ENCODE measurements at regions not wholly inside any gene's neighbourhood (a gene's known extent, or its start where the extent isn't known, plus 50 kb on each side); places are given as distances from the start of the nearest gene placed in this dataset.

DNA sequence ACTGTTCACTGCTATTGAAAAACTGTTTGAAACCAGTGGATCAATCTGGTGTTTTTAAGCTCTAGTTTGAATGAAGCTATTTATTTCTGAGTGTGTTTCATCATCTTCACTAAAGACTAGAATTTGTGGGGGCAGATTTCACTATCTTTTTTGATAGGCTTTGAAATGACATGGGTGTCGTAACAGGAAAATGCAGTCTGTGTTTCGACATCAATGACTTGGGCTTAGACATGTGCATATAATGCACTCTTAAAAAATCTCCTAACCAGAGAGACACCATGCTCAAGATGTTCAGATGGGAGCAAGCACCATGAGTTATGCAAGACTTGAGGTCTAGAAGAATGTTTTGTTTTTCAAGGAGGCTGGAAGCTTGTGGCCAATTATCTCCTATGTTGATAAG, 221.6 kb downstream of the GPD2 start:
- no peak for DNase-seq
- intact Hi-C loops (cut with DNase I) = no loop called here
- Histone ChIP-seq H3K4me3 (no peak overlapping the region), H3K27me3 (ENCODE audit: low read depth) (no peaks in the 10 kb centered on the region), H3K27ac (no peak overlapping the region), H3K9me3 (no peaks in the 10 kb centered on the region), H3K36me3 (no peaks in the 10 kb centered on the region), H3K4me1 (no peaks in the 10 kb centered on the region)
- ATAC-seq = no peak
- TF ChIP-seq, protein P1, sequence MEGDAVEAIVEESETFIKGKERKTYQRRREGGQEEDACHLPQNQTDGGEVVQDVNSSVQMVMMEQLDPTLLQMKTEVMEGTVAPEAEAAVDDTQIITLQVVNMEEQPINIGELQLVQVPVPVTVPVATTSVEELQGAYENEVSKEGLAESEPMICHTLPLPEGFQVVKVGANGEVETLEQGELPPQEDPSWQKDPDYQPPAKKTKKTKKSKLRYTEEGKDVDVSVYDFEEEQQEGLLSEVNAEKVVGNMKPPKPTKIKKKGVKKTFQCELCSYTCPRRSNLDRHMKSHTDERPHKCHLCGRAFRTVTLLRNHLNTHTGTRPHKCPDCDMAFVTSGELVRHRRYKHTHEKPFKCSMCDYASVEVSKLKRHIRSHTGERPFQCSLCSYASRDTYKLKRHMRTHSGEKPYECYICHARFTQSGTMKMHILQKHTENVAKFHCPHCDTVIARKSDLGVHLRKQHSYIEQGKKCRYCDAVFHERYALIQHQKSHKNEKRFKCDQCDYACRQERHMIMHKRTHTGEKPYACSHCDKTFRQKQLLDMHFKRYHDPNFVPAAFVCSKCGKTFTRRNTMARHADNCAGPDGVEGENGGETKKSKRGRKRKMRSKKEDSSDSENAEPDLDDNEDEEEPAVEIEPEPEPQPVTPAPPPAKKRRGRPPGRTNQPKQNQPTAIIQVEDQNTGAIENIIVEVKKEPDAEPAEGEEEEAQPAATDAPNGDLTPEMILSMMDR (IDR thresholded peaks at IDR 0.05) = no peak

DNA sequence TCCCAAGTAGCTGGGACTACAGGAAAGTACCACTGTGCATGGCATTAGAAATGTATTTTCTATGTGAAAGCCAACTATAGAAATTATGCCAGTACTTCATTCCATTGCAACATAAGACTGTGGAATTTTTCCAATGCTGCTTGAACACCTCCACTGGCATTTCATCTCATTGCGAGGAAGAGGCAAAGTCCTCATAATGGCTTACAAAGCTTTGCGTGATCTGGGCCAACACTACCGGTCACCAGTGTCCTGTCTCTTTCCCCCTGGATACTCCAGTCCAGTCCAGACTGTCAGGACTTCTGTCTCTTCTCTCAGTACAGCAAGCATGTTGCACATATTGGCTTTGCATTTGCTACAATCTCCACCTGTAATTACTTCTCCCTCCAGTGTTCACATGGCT, 223.5 kb downstream of the GPD2 start:
- Histone ChIP-seq H3K4me1 (no peaks in the 10 kb centered on the region), H3K9me3 (no peaks in the 10 kb centered on the region), H3K36me3 (no peaks in the 10 kb centered on the region), H3K27me3 (ENCODE audit: low read depth) (no peaks in the 10 kb centered on the region), H3K27ac (no peak overlapping the region), H3K4me3 (no peak overlapping the region)
- TF ChIP-seq, protein P1 (IDR thresholded peaks at IDR 0.05) = no peak
- ATAC-seq (no peak), DNase-seq (no peak)
- intact Hi-C loops (cut with DNase I) = no loop called here

DNA sequence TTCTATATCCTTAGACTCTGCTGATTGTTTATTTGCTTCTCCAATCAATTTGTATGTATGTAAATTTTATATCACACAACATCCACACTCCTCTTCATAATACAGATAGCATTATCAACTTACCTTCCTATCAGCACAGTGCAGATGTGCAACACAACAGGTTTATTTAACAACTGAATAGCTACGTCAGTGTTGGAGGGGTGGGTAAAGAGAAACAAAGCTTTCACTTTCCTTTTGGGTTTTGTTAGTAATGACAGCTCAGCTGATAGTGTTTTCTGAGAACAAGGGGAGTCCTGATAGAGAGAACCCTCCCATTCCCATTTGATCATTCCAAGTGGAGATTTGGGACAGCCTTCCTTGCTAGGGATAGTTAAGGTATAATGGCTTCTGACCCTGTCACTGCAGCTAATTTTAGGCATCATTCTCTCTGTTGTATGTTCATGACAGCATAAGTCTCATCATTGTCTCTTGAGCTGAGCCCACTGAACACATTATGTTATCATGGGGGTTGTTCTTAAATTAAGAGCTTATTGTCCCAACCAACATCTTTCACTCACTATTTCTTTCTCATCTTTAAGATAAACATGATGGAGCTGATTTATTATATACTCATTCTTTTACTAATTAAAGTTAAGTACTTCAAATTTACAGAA, 227.7 kb downstream of the GPD2 start:
- H3K9me3 ChIP-seq = no peaks in the 10 kb centered on the region
- no peaks in the 10 kb centered on the region for H3K4me1 ChIP-seq
- no peak overlapping the region for H3K4me3 ChIP-seq
- no peak overlapping the region for H3K27ac ChIP-seq
- TF ChIP-seq, protein P1 (IDR thresholded peaks at IDR 0.05) = no peak
- no peak for DNase-seq
- ATAC-seq = no peak
- H3K27me3 ChIP-seq (ENCODE audit: low read depth) = no peaks in the 10 kb centered on the region
- intact Hi-C loops (cut with DNase I) = no loop called here
- H3K36me3 ChIP-seq = no peaks in the 10 kb centered on the region

DNA sequence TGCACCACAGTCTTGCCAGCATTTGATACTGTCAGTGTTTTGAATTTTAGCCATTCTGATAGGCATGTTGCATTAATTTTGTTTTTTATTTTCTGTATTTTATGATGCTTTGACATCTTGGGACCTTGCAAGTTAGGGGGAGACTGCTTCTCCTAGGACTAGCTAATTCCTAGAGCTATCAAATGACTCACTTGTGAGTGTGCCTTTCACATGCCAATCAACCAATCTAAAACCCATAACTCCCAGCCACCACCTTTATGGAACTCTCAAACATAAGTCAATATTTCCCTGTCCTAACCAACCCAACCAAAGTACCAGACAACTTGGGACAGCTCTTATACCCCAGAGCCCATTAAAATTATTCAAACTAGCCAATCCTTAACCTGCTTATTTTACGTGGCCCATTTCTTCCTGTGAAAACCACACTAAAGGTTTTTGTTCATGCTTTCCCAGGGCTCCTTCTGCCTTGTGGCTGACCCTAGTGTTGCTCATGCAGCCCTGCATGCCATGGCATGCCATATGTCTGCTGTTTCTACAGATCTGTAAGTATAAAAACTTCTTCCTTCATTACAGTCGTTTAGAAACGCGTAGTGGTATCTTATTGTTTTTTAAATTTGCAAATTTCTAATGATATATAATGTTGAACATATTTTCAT, 230.1 kb downstream of the GPD2 start:
- DNase-seq (no peak), ATAC-seq (no peak)
- Histone ChIP-seq H3K27ac (no peak overlapping the region), H3K4me1 (no peaks in the 10 kb centered on the region), H3K4me3 (no peak overlapping the region), H3K27me3 (ENCODE audit: low read depth) (no peaks in the 10 kb centered on the region), H3K36me3 (no peaks in the 10 kb centered on the region), H3K9me3 (no peaks in the 10 kb centered on the region)
- intact Hi-C loops (cut with DNase I) = no loop called here
- TF ChIP-seq, protein P1 (IDR thresholded peaks at IDR 0.05) = no peak

DNA sequence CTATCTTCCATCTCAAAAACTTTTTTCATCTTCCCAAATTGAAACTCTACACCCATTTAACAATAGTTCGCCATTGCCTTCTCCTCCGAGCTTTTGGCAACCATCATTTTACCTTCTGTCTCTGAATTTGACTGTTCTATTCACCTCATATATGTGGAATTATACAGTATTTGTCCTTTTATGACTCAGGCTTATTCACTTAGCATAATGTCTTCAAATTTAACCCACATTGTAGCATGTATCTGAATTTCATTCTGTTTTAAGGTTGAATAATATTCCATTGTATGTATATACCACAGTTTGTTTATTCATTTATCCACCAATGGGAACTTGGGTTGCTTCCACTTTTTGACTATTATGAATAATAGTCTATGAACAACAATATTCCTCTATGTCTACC, 233.9 kb downstream of the GPD2 start:
- no peaks in the 10 kb centered on the region for H3K9me3 ChIP-seq
- no peak overlapping the region for H3K27ac ChIP-seq
- no peaks in the 10 kb centered on the region for H3K27me3 ChIP-seq (ENCODE audit: low read depth)
- no peaks in the 10 kb centered on the region for H3K4me1 ChIP-seq
- DNase-seq = no peak
- intact Hi-C loops (cut with DNase I) = no loop called here
- ATAC-seq = no peak
- H3K36me3 ChIP-seq = no peaks in the 10 kb centered on the region
- TF ChIP-seq, protein P1 (IDR thresholded peaks at IDR 0.05) = no peak
- no peak overlapping the region for H3K4me3 ChIP-seq

All from lower lobe of right lung (tissue), 2 donors.